GM21528 (cell line): ENCODE measurements at regions not wholly inside any gene's neighbourhood (a gene's known extent, or its start where the extent isn't known, plus 50 kb on each side); places are given as distances from the start of the nearest gene placed in this dataset.

Experiments used
- ATAC-seq: cut with Tn5 transposase; IDR thresholded peaks from one replicate; pipeline ENCODE4 v1.9.1; 2021; ENCODE audit warnings: mild to moderate bottlenecking, moderate library complexity; ENCODE audit not compliant: unreplicated experiment, low FRiP score

DNA sequence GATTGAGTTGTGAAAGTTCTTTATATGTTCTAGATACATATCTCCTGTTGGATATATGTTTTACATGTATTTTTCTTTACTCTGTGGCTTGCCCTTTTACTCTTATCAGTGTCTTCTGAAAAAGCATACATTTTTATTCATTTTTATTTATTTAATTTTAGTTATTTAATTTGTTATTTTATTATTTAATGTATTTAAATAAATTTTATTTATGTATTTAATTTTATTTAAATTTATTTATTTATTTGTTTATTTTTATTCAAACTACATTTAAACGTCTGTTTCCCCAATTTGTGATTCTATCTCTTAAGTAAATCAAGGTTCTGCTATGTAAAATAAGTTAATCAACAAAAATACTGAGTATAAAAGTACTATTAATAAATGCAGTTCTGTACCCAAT, 279.1 kb upstream of the AKR1E2 start:
- no peak for ATAC-seq

DNA sequence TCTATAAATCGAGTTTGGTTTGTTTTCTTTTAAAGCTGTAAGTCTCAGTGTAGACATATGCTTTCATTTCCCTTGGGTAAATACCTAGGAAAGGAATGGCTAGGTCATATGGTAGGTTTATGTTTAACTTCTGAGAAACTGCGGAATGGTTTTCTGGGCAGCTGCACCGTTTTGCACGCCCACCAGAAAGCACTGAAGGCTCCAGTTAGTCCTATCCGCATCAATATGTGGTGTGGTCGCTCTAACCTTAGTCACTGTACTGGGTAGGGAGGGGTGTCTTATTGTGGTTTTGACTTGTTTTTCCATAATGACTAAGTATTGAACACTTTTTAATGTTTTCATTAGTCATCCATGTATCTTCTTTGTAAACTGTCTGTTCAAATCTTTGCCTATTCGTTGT, 279.5 kb upstream of the AKR1E2 start:
- no peak for ATAC-seq

DNA sequence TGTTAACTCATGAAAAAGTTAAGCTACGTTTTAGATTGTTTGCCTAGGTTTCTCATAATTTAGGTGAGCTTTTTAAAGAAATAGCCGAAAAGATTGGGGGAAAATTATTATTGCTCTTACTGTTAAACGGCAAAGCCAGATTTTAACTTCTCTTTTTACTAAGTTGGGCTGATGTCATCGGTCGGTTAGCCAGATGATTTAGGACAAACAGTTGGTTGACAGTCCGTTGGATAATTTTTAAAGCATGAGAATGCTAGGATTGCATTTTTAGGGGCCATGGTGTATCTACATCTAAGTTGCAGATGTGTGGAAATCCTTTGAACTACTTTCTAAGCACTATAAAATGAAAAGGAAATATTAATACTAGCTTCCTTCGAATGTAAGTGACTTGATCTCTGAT, 280.9 kb upstream of the AKR1E2 start:
- ATAC-seq = no peak

DNA sequence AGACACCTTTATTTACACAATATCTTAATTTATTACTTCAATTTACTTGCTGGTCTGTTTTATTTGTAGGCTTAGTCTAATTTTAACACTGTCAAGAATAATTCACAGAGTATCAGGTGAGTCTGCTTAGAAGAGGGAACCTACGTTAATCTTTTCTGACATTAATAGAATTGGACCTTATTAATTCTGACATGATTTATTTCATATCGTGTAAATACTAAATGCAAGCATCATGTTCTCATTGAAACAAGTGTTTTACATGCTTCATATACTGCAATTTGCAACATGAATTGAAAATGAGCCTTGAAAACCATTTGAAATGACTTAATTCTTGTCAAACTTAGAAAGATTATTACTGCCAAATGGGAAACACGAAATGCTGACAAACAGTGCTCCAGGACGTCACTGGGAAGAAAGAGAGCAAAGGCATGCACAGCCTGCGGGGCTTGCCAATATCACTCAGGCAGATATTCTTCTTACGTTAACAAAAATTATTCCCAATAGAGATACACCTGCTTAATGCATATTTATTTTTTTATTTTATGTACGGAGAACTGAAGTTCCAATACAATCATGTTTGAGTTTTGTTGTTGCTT, 282.0 kb upstream of the AKR1E2 start:
- ATAC-seq = no peak

DNA sequence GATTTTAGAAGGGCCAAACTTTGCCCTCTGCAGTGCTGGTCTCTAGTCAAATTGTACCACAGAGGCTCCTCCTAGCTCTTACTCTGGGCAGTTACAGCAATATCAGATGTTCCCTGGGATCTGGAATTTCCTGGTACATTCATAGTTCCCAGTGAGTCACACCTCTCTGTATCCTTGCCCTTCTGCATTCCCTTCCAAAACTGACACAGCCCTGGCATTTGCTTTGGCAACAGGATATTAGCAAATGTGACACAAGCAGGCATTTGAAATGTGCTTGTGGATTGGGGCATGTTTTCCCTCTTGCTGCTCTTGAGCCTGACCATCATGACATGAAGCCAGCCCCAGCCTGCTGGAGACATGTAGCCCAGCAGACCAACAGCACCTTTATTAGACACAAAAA, 284.7 kb upstream of the AKR1E2 start:
- ATAC-seq = no peak

DNA sequence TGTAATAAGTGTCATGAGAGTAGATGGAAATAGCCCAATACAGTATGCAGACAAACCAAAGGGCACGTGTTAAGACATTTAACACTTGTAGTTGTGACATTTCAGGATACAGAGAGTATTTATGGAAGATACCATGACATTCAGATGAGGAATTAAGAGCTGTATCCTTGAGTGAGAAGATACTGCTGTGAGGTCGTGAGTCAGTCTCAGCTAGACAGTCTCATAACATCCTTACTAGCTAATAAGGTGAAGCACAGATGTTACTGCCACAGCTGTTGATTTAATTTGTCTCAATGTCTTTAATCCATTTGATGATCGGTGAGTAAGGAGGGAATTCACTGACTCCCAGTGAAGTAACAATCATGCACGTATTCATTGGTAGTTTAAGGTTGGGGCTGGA, 288.0 kb upstream of the AKR1E2 start:
- no peak for ATAC-seq

DNA sequence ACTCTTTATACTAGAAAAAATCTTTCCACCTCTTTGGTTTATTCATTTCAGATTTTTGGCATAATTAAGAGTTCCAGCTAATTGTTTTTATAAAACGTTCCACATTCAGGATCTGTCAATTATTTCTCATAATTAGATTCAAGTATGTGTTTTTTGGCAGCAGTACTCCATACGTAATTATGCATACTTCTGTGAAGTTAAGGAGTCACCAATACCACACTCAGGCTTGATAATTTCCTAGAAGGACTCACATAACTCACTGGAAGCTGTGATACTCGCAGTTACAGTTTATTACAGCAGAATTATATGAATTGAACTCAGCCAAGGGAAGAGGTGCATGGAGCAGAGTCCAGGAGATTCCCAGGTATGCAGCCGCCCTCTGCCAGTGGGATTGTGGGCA, 290.5 kb upstream of the AKR1E2 start:
- ATAC-seq = no peak

DNA sequence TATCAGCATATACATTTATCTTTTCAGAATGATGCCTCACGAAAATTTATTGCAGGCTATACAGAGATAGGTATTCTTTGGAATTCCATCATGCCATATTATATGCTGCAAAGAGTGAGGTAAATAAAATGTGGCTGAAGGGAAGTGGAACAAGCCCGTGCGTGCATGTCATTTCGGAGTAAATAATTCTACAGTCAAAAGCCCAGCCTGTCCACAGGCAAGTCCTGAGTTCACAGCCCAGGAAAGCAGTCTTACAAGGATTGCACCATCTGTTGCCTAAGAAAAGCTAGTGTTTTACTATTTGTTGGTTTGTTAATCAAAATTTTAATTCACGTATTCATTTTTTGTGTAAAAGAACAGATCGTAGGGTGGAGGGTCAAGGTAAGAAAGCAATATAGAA, 292.4 kb upstream of the AKR1E2 start:
- ATAC-seq = no peak

DNA sequence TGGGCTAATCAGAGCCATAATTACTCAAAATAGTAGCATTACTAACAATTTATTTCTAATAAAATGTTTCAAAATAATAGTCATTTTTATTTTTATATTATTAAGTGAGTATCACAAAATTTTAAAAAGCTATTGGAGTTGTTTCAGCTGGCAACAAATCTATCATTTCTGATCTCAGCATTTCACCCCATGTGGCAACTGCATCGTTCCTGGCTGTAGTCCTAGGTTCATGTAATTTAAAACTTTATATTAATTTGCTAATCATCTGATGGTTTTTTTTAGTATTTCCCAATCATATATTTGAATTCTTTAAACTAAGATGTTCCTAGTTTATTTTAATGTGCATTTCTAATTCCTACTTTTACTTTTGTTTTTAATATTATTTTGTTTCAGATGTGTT, 293.0 kb upstream of the AKR1E2 start:
- ATAC-seq = no peak

DNA sequence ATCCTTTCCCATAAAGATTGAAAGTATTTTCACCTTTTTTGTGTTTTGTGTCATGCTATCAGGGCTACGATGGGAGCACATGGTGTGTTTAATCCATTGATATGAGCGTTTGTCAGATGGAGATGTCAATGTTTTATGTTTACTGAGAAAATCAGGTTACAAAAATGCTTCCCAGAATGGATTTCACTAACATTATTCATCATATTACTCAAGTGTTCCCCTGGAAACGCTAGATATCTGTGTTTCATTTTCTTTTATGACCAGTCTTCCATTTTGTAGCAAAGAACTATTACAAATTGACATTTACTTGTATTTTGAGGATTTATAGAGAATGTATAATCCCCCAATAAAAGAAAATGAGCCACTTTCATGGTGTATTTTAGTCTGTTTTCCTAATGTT, 293.5 kb upstream of the AKR1E2 start:
- ATAC-seq = no peak

DNA sequence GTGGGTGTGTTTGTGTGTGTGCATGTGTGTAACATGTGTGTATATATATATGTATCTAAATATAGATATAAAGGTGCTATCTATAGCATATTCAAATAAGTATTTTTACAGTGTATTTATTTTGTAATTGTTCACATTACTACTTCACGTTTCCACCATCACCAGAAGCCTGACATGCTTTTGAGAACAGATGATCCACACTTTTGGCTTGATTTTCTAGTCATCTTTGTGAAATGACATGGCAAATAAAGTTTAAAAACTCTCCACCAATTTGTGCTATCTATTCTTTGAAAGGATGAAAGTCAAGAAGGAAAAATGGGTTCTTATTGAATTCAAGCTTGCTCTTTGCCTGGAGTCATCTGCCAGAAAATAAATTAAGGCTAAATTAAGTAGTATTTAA, 294.0 kb upstream of the AKR1E2 start:
- no peak for ATAC-seq

DNA sequence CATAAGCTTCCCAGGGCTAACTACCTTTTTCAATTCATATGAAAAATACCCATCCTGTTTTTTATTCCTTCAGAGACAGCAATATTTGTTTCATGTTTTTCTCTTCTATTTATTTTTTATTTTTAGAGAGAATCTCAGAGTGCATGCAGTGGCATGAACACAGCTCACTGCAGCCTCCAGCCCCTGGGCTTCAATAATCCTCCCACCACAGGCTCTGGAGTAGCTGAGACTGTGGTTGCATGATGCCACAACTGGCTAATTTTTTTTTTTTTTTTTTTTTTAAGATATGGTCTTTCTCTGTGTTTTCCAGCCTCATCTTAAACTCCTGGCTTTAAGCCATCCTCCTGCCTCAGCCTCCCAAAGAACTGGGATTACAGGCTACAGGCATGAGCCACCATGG, 296.7 kb upstream of the AKR1E2 start:
- no peak for ATAC-seq

DNA sequence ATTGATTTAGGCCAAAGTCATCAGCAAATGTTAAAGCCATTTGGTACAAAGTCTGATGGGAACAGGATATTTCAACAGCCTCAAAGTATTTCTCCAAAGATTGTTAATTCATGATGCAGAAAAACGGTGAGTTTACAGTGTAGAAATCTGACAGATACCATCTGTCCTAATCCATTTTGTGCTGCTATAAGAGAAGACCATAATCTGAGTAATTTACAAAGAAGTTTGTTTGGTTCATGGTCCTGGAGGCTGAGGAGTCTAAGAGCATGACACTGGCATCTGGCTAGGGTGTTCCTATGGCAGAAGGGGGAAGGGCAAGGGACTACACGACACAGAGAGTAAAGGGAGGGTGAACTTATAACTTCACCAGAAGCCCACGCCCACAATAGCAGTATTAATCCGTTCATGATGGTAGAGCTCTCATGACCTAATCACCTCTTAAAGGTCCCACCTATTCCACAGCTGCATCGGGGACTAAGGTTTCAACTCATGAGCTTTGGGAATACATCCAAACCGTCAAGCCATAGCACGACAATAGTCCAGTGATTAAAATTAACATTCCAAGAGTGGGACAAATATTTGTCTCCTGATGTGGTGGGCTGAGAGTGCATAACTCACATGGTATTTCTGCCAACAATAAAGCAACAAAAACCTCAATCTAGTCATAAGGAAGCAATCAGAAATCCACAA, 298.6 kb upstream of the AKR1E2 start:
- ATAC-seq = no peak

DNA sequence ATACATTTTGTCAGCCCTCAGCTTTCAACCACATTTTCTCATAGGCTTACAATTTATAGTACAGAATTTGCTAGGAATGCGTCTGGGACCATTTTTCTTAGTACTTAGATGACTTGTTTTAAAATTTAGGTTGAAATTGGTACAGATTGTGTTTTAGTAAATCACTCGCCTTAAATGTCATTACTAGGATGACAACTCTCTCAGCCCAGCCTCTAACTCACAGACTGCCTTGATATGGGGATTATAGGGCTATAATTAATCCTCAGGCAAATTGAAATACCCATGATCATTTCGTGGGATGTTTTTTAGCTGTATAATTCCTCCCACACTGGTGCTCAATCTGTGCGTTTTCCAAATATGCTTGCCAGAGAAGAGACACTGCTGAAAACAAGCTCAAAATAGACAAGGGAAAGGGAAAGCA, 299.7 kb upstream of the AKR1E2 start:
- ATAC-seq = no peak

DNA sequence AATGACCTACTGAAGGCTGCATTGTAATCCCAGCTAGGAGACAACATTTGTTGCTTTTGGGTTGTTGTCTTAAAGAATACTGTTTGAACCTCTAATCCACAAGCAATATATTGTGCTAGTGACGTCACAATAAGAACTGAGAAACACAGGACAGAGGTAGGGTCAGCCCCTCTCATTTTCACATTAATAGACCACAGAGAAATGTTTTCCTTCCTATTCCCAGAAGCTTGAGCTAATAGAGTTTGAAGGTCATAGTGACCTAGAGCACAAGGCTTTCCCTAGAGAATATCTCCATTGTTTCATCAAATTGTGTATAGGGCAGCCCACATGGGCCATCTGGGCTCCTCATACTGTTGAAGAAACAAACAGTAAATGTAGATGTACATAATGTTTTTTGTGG, 300.9 kb upstream of the AKR1E2 start:
- no peak for ATAC-seq

DNA sequence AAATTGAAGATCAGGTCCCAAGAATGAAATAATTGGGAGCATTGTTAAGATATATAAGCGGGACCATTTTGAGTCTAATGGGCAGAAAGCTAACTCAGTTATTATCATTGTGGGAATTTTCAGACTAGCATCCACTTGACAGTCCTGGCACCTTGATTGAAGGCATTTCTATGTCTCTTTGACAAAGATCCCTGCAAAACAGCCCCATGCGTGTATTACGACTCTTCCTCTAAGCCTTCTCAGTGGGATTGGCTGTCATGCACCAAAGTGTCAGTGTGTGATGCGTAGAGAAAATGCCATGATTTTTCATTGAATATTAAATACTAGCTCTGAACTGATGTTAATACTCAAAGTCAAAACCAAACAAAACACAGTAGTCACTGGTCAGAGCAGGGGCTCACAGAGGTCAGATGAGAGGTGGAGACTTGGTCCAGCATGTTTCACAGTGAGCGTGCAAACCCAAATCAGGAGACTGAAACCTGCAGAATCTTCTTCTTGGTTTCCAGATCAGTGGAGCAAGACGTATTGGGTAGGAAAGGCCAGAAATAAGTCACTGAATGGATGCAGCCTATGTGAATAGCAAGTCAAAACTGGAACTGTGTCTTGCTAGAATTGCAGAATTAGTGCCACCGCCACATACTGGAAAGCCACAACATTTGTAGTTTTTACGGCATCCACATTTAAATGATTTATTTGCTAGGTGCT, 303.6 kb upstream of the AKR1E2 start:
- ATAC-seq = peak; percentile 88

DNA sequence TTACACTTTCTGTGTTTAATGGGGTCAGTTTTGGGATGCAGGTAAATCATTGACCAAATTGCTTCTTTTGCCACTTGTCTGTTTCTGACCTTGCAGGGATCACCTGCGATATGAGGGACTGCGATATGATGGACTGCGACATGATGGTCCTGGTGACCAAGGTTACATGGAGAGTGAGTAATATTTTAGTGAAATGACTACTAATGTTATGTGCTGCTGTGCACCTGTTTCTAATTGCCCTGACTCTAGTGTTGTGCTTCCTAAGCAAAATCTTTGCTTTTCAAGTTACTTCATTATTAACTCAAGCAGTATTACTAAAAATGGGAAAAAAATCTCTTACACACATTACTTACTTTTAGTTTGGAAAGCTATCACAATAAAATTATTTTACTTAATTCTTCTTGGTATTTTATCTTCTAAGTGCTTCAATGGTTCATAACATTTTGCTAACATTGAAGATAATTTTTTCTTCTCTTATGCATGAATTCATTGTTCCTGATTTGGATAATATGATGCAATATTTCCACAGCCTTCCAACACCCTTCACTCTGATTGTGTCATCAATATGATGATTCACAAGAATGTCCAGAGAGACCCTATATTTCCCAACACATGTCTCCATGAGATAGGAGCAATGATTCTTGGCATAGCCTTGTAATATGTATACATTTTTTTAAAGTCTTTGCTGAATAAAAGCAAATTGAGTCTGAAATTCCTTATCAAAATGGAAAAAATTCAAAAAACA, 306.2 kb upstream of the AKR1E2 start:
- ATAC-seq = no peak

DNA sequence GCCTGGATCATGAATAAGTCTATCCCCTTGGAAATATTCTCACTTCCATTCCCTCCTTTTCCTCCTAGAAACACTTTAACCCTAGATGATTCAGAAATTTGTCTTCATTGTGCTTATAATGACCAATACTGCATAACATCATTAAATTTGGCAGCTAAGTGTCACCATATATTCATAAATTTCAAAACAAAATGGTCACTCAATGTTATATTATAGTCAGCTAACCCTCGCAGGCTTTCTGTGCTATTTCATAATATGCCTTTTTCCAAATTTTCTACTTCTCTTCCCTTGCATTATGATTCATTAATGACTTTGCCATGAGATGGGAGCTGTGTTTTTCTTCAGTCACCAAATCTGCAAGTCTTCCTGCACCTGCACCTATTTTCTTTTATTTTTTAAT, 308.3 kb upstream of the AKR1E2 start:
- ATAC-seq = no peak

DNA sequence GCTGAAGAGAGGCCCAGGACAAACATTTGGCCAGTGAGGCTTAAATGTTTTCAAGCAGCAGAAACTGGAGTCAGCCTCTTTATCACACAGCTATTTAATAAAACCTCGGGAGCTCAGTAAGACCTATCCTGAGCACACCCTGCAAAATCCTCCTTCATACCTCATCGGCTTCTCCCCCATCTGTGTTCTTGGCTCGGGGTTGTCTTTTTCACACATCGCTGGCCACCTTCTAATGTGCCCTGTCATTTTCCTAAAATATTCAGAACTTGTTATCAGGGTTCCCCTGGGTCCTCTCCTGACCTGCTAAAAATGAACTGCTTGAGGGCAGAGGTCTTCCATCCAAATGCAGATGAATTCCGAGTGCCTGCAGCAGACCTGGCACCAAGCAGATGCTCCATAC, 310.3 kb upstream of the AKR1E2 start:
- ATAC-seq = no peak

DNA sequence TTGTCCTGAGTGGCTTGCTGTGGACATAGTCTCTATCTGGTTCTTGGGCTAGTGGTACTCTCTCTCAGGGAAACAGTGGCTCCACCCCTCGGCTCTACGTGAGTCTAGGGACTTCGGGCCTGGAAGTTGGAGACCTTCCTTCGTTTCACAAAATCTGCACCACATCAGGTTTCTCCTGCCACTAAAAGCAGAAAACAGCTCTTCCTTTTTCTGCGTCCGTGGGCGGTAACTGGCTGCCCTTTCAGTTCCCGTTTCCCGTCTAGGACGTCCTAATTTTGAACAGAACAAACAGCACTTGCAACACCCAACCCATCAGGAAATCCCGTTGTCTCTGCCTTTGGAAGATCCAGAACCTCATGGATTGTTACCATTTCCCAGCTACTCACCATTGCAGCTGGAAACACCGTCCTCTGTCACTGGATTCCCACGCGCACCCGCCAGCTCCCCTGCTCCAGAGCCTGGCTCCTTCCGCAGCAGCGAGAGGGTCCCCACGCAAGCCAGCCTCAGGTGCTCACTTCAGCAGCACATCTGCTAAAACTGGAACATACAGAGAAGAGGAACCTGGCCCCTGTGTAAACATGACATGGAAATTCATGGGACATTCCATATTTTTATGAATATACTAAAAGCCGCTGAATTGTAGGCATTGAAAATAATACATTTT, 311.4 kb upstream of the AKR1E2 start:
- peak; percentile 95 for ATAC-seq
